K562 (cell line): ENCODE measurements at regions not wholly inside any gene's neighbourhood (a gene's known extent, or its start where the extent isn't known, plus 50 kb on each side); places are given as distances from the start of the nearest gene placed in this dataset.

ENCODE experiments used
- ATAC-seq: fragments of 200-7000 bp; cut with Tn5 transposase; 3 replicates; pipeline ENCODE4 v1.9.1; 2020; ENCODE audit warnings: moderate library complexity
- BruUV-seq: library from RNA; stranded (reverse); fragments of 400-500 nt; replicated peaks from 2 replicates; lab custom pipeline; 2021; lab: Mats Ljungman, UMichigan
- CTCF ChIA-PET: fragments of 300-600 bp; formaldehyde crosslinking; extraction: SDS; loops from one replicate; lab custom pipeline; 2021; ENCODE audit warnings: low intra/inter-chr PET ratio; lab: Yijun Ruan, JAX
- POLR2A ChIA-PET: fragments of 300-600, 350-650 bp; sonication (Branson Sonifier 250); formaldehyde crosslinking; extraction: SDS; loops from one replicate; lab custom pipeline; 2021; ENCODE audit warnings: antibody characterized with exemption, inconsistent platforms; lab: Yijun Ruan, JAX
- DNase-seq, 4 experiments: peaks; one replicate each; pipeline versions ENCODE4 v3.0.0 to v3.0.0-alpha.2; 2011 to 2018; ENCODE audit warnings: low spot score in 3 of 4, mixed read lengths in 3 of 4; ENCODE audit errors: extremely low read depth in 1 of 4
- FAIRE-seq: peaks from 2 replicates; lab custom pipeline; 2011; peaks lifted over from hg19 to GRCh38; lab: Jason Lieb, UNC
- H2AFZ ChIP-seq: 2 replicates; pipeline ENCODE4 v1.6.0; 2011; ENCODE audit warnings: low read depth, low read length, control low read depth, inconsistent platforms
- H3K27ac ChIP-seq: fragments of 200-600 bp; 3 replicates; pipeline ENCODE4 v1.8.0; 2011; ENCODE audit warnings: low read depth, mild to moderate bottlenecking, control low read depth, inconsistent platforms, low read length, moderate library complexity, mixed read lengths; ENCODE audit errors: extremely low read depth
- H3K27me3 ChIP-seq, 2 experiments: fragments of 300-600 bp in 1 of 2; 2 replicates in 1 of 2; 3 replicates in 1 of 2; pipeline versions ENCODE4 v1.6.0 to v1.8.0; 2011; ENCODE audit warnings: inconsistent platforms in 2 of 2, low read length in 2 of 2, mild to moderate bottlenecking in 1 of 2, mixed read lengths in 1 of 2, moderate library complexity in 1 of 2; ENCODE audit not compliant: control insufficient read depth in 2 of 2, insufficient read depth in 2 of 2
- H3K36me3 ChIP-seq: fragments of 300-600 bp; 3 replicates; pipeline ENCODE4 v1.8.0; 2011; ENCODE audit warnings: mild to moderate bottlenecking, low read length, inconsistent platforms; ENCODE audit not compliant: control insufficient read depth, insufficient read depth
- H3K4me1 ChIP-seq, 2 experiments: fragments of 200-600 bp in 1 of 2; replicated peaks in 1 of 2; 2 replicates in 1 of 2; 3 replicates in 1 of 2; pipeline versions ENCODE4 v1.5.1 to v1.8.0; 2011; ENCODE audit warnings: inconsistent platforms in 2 of 2, low read length in 2 of 2, mild to moderate bottlenecking in 1 of 2, mixed read lengths in 1 of 2, moderate library complexity in 1 of 2; ENCODE audit not compliant: control insufficient read depth in 2 of 2, insufficient read depth in 2 of 2
- H3K4me2 ChIP-seq: 2 replicates; pipeline ENCODE4 v1.6.1; 2011; ENCODE audit warnings: low read length, control low read depth, inconsistent platforms, mixed read lengths; ENCODE audit not compliant: insufficient read depth
- H3K4me3 ChIP-seq: fragments of 200-600 bp; sonication (generic), shearing (Covaris generic); 2 replicates; pipeline ENCODE4 v1.5.1; 2016; ENCODE audit warnings: control low read depth, inconsistent platforms
- H3K79me2 ChIP-seq: fragments of 200-600 bp; 3 replicates; pipeline ENCODE4 v1.8.0; 2011; ENCODE audit warnings: low read length, inconsistent platforms; ENCODE audit not compliant: control insufficient read depth, insufficient read depth
- H3K9ac ChIP-seq, 2 experiments: 2 replicates each; pipeline versions ENCODE4 v1.6.0 to v1.6.1; 2011; ENCODE audit warnings: low read depth in 2 of 2, low read length in 2 of 2, control low read depth in 1 of 2, inconsistent platforms in 1 of 2, mild to moderate bottlenecking in 1 of 2, mixed read lengths in 1 of 2; ENCODE audit not compliant: insufficient read depth in 1 of 2
- H3K9me1 ChIP-seq: one replicate; pipeline ENCODE4 v1.6.0; 2011; ENCODE audit warnings: inconsistent platforms, mild to moderate bottlenecking, low read length, moderate library complexity; ENCODE audit not compliant: control insufficient read depth, insufficient read depth
- H3K9me3 ChIP-seq: replicated peaks from 2 replicates; pipeline ENCODE4 v1.5.1; 2011; ENCODE audit warnings: low read depth, low read length, inconsistent platforms; ENCODE audit not compliant: control insufficient read depth, insufficient read depth
- H4K20me1 ChIP-seq: replicated peaks from 2 replicates; pipeline ENCODE4 v1.6.1; 2011; ENCODE audit warnings: low read length, inconsistent platforms, mixed read lengths; ENCODE audit not compliant: control insufficient read depth, insufficient read depth
- BDP1 ChIP-seq: IDR thresholded peaks from 3 replicates; pipeline ENCODE4 v1.6.1; 2011; ENCODE audit not compliant: insufficient read length, insufficient read depth
- CSDE1 ChIP-seq, 2 experiments: fragments of 450-650 bp; IDR thresholded peaks; 2 replicates each; pipeline ENCODE4 v1.6.1; 2016; ENCODE audit warnings: mild to moderate bottlenecking in 1 of 2
- EHMT2 ChIP-seq: fragments of 450-650 bp; IDR thresholded peaks from 2 replicates; pipeline ENCODE4 v1.6.1; 2018; ENCODE audit warnings: antibody characterized with exemption
- EP400 ChIP-seq: fragments of 450-650 bp; IDR thresholded peaks from 2 replicates; pipeline ENCODE4 v1.6.1; 2017; ENCODE audit warnings: antibody characterized with exemption, mild to moderate bottlenecking, moderate library complexity
- FOXP1 ChIP-seq: sonication (generic); formaldehyde crosslinking; IDR thresholded peaks from 2 replicates; pipeline ENCODE4 v1.8.0; 2022; ENCODE audit warnings: mild to moderate bottlenecking, missing genetic modification reagents
- NBN ChIP-seq: fragments of 450-650 bp; IDR thresholded peaks from 2 replicates; pipeline ENCODE4 v1.6.1; 2016; ENCODE audit warnings: low read depth, mild to moderate bottlenecking
- NFE2 ChIP-seq: IDR thresholded peaks from 2 replicates; pipeline ENCODE4 v1.6.1; 2014; ENCODE audit warnings: antibody characterized with exemption, low read depth
- NFE2L1 ChIP-seq: fragments of 450-650 bp; IDR thresholded peaks from 2 replicates; pipeline ENCODE4 v1.6.1; 2016; ENCODE audit warnings: missing genetic modification characterization, low read depth, mild to moderate bottlenecking, missing compliant biosample characterization, moderate library complexity, borderline replicate concordance
- NR1H2 ChIP-seq: sonication (generic); formaldehyde crosslinking; IDR thresholded peaks from 2 replicates; pipeline ENCODE4 v1.4.0; 2020; ENCODE audit warnings: mild to moderate bottlenecking, missing genetic modification reagents
- RBM39 ChIP-seq: fragments of 200-400 bp; formaldehyde crosslinking; optimal IDR thresholded peaks from 2 replicates; pipeline ENCODE3; 2018; ENCODE audit warnings: low read depth, low read length
- SMARCA4 ChIP-seq: fragments of 450-650 bp; IDR thresholded peaks from 2 replicates; pipeline ENCODE4 v1.6.1; 2016
- SMARCA5 ChIP-seq: fragments of 450-650 bp; IDR thresholded peaks from 2 replicates; pipeline ENCODE4 v1.6.1; 2016
- SNIP1 ChIP-seq: fragments of 450-650 bp; IDR thresholded peaks from 2 replicates; pipeline ENCODE4 v1.7.1; 2017; ENCODE audit warnings: low read depth, mild to moderate bottlenecking
- STAT5B ChIP-seq: fragments of 250-450 bp; sonication (Bioruptor Pico); IDR thresholded peaks from 2 replicates; pipeline ENCODE4 v1.8.0; 2021; ENCODE audit warnings: mild to moderate bottlenecking, inconsistent platforms
- TCFL5 ChIP-seq: fragments of 250-450 bp; sonication (Bioruptor Pico); conservative IDR thresholded peaks from 2 replicates; pipeline ENCODE4 v1.6.1; 2021; ENCODE audit warnings: mild to moderate bottlenecking, moderate library complexity, matching md5 sums
- ZNF324 ChIP-seq: fragments of 250-450 bp; sonication (Bioruptor Pico); IDR thresholded peaks from 2 replicates; pipeline ENCODE4 v1.4.0; 2020; ENCODE audit warnings: mild to moderate bottlenecking
- ZNF778 ChIP-seq: fragments of 450-650 bp; formaldehyde crosslinking; IDR thresholded peaks from 2 replicates; pipeline ENCODE4 v1.4.0; 2020; ENCODE audit warnings: mild to moderate bottlenecking, moderate library complexity
- WGBS: fragments of 100-300 bp; shearing (Covaris generic); methylation state at CpG from one replicate; pipeline ENCODE4 v1.1.6; 2016; ENCODE audit warnings: low coverage, mixed read lengths; ENCODE audit not compliant: insufficient coverage; ENCODE audit errors: missing lambda C conversion rate; 5-methylcytosine and 5-hydroxymethylcytosine counted together
- in situ Hi-C: fragments of 300-500 bp; cut with MboI; formaldehyde crosslinking; loops from 4 replicates; pipeline ENCODE4 v1.15.0; 2018; ENCODE audit warnings: inconsistent platforms, mixed read lengths
- intact Hi-C: fragments of 100-400 bp; cut with micrococcal nuclease; formaldehyde crosslinking; loops from 2 replicates; pipeline ENCODE4 v1.14.2; 2022
- TF ChIP-seq, protein P1 (sequence below): IDR thresholded peaks from 2 replicates; pipeline ENCODE4 v1.6.1; 2011; ENCODE audit not compliant: insufficient read length; ENCODE audit errors: extremely low read depth
- TF ChIP-seq, protein P2 (sequence below), 2 experiments: IDR thresholded peaks; 2 replicates each; pipeline ENCODE4 v1.6.1; 2011; ENCODE audit warnings: borderline replicate concordance in 1 of 2, control low read depth in 1 of 2, low read depth in 1 of 2, low read length in 1 of 2, mild to moderate bottlenecking in 1 of 2, mixed read lengths in 1 of 2, moderate library complexity in 1 of 2; ENCODE audit not compliant: insufficient read depth in 1 of 2, insufficient read length in 1 of 2, poor library complexity in 1 of 2, severe bottlenecking in 1 of 2; ENCODE audit errors: extremely low read depth in 1 of 2
- TF ChIP-seq, protein P3 (sequence below): fragments of 250-450 bp; sonication (Bioruptor Pico); IDR thresholded peaks from 2 replicates; pipeline ENCODE4 v1.8.0; 2022; ENCODE audit warnings: inconsistent platforms

DNA sequence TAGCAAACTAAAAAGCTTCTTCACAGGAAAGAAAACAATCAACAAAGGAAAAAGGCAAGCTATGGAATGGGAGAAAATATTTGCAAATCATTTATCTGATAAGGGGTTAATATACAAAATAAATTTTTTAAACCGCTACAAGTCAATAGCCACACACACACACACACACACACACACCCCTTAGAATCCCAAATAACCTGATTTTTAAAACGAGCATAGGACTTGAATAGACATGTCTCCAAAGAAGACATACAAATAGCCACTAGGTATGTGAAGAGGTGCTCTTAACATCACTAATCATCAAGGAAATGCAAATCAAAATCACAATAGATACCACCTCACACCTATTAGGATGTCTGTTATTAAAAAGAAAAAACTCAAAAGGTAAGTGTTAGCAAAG is 187.7 kb downstream of the TRIM27 start (continued):
- peak; percentile 9; the same call in 1 of the 2 replicates for TF ChIP-seq SMARCA5
- TF ChIP-seq, protein P1, sequence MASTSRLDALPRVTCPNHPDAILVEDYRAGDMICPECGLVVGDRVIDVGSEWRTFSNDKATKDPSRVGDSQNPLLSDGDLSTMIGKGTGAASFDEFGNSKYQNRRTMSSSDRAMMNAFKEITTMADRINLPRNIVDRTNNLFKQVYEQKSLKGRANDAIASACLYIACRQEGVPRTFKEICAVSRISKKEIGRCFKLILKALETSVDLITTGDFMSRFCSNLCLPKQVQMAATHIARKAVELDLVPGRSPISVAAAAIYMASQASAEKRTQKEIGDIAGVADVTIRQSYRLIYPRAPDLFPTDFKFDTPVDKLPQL, result no peak
- 0 out of 2 replicates have a peak, but pooled peaks have one; percentile 16 for TF ChIP-seq NBN
- TF ChIP-seq CSDE1 (IDR thresholded peaks at IDR 0.05), result no peak
- TF ChIP-seq, all 486 proteins: peak for 6

DNA sequence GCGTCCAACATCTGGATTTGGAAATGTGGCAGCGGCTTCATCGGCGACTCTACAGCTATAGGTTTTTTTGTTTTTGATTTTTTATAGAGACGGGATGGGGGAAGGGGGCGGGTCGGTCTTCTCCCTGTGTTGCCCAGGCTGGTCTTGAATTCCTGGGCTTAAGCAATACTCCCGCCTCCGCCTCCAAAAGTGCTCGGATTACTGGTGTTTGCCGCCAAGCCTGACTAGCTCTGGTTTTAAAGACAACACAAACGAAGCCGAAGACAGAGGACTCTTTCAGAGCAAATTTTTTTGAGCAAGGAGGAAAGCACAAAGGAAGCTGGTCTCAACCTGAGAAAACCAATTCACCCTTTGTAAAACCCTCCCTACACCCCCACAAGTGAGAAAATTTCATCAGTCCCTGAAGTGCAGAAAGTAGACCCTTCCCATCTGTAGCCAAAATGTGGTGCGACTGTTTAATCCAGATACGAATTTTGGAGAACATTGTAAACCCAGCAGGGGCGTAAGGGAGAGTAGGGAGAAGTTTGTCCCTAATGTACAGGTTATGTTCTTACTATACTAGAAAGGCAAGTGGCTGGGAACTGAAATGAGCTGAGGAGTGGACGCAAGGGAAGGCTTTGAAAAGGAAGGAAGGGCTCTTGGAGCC is 185.9 kb downstream of the TRIM27 start:
- ChIA-PET POLR2A (interaction anchor here (0.8 to 1.8 kb wide), 6 partner anchors 9 to 72 kb away, joined by 3 to 8 read pairs (median 4); no protein-coding TSS in a partner anchor), CTCF (no interaction called here)
- DNase-seq, result peak in 3 of 4 experiments; percentile 4 to 61 (median 19)
- Histone ChIP-seq H3K27me3 (no peaks in the 10 kb centered on the region), H4K20me1 (no peaks in the 10 kb centered on the region), H3K9ac (peak overlapping the region; percentile 53 to 68; a peak in 3 of 4 replicates), H3K4me1 (peaks cover 8 to 10% of the 10 kb centered on the region in 2 experiments; a peak in 4 of 5 replicates), H3K4me3 (peak overlapping the region; percentile 1), H3K4me2 (peak overlapping the region; percentile 72), H3K27ac (peak overlapping the region; percentile 63), H3K9me1 (no peaks in the 10 kb centered on the region), H3K79me2 (no peaks in the 10 kb centered on the region), H2AFZ (peak overlapping the region; percentile 89), H3K9me3 (no peaks in the 10 kb centered on the region), H3K36me3 (no peaks in the 10 kb centered on the region)
- intact Hi-C loops (no loop called here), in situ Hi-C loops (no loop called here)
- FAIRE-seq, result no peak
- no TSS peak for BruUV-seq
- ATAC-seq, result peak; percentile 9
- 43% methylated on average over 17 of the region's 17 CpGs for WGBS
- TF ChIP-seq TCFL5 (CRISPR knock-in tag) (no peak), FOXP1 (CRISPR knock-in tag) (no peak), STAT5B (CRISPR knock-in tag) (no peak), RBM39 (no peak), ZNF324 (no peak), EHMT2 (no peak), EP400 (0 out of 2 replicates have a peak, but pooled peaks have one; percentile 20), SMARCA4 (no peak), NFE2 (no peak), BDP1 (no peak), SNIP1 (no peak), ZNF778 (CRISPR knock-in tag) (no peak), NFE2L1 (no peak), NR1H2 (CRISPR knock-in tag) (no peak)
- TF ChIP-seq, protein P2, sequence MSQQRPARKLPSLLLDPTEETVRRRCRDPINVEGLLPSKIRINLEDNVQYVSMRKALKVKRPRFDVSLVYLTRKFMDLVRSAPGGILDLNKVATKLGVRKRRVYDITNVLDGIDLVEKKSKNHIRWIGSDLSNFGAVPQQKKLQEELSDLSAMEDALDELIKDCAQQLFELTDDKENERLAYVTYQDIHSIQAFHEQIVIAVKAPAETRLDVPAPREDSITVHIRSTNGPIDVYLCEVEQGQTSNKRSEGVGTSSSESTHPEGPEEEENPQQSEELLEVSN (IDR thresholded peaks at IDR 0.05; ENCODE audit: borderline replicate concordance in 1 of 2, extremely low read depth in 1 of 2, insufficient read depth in 1 of 2, insufficient read length in 1 of 2, low read depth in 1 of 2, low read length in 1 of 2, poor library complexity in 1 of 2, severe bottlenecking in 1 of 2), result peak in 1 of 2 experiments; percentile 79
- TF ChIP-seq, protein P3, sequence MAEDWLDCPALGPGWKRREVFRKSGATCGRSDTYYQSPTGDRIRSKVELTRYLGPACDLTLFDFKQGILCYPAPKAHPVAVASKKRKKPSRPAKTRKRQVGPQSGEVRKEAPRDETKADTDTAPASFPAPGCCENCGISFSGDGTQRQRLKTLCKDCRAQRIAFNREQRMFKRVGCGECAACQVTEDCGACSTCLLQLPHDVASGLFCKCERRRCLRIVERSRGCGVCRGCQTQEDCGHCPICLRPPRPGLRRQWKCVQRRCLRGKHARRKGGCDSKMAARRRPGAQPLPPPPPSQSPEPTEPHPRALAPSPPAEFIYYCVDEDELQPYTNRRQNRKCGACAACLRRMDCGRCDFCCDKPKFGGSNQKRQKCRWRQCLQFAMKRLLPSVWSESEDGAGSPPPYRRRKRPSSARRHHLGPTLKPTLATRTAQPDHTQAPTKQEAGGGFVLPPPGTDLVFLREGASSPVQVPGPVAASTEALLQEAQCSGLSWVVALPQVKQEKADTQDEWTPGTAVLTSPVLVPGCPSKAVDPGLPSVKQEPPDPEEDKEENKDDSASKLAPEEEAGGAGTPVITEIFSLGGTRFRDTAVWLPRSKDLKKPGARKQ, result peak; percentile 67; the same call in 1 of the 2 replicates
